ENCODE measurements at regions not wholly inside any gene's neighbourhood (a gene's known extent, or its start where the extent isn't known, plus 50 kb on each side); places are given as distances from the start of the nearest gene placed in this dataset.
A peak's percentile ranks its signal among the peaks of the same experiment; 100 is the strongest.

DNA sequence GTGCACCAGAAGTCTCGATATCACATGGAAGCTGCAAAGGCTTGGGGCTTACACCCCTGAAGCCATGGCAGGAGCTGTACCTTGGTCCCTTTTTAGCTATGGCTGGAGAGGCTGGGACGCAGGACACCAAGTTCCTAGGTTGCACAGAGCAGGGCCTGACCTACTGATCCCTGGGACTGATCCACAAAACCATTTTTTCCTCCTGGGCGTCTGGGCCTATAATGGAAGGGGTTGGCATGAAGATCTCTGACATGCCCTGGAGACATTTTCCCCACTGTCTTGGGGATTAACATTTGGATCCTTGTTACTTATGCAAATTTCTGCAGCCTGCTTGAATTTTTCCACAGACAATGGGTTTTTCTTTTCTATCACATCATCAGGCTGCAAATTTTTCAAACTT is 286.7 kb upstream of the PTPRD start:
- no peaks in the 10 kb centered on the region for H3K36me3 ChIP-seq (ENCODE audit: control insufficient read depth in 2 of 2, insufficient read depth in 1 of 2, low read length in 2 of 2)
- no peaks in the 10 kb centered on the region for H3K4me1 ChIP-seq (ENCODE audit: control insufficient read depth, insufficient read depth, low read length)
- ChIA-PET POLR2A (no interaction called here), CTCF (no interaction called here)
- H3K27ac ChIP-seq (ENCODE audit: extremely low read depth, low read depth, low read length), result no peak overlapping the region
- TF ChIP-seq ZNF624 (tag by site-specific recombination; IDR thresholded peaks at IDR 0.05) (no peak), ZNF561 (tag by site-specific recombination; IDR thresholded peaks at IDR 0.05; ENCODE audit: borderline replicate concordance) (no peak), ZNF174 (tag by site-specific recombination; IDR thresholded peaks at IDR 0.05) (no peak), GLIS2 (tag by site-specific recombination; IDR thresholded peaks at IDR 0.05) (no peak), ZNF175 (tag by site-specific recombination; IDR thresholded peaks at IDR 0.05) (no peak), ZNF585B (tag by site-specific recombination; IDR thresholded peaks at IDR 0.05) (peak; percentile 70), TRIM28 (IDR thresholded peaks at IDR 0.05; ENCODE audit: borderline replicate concordance, low read length) (no peak), ZNF560 (tag by site-specific recombination; IDR thresholded peaks at IDR 0.05; ENCODE audit: borderline replicate concordance) (no peak), ZNF571 (tag by site-specific recombination; IDR thresholded peaks at IDR 0.05) (no peak)
- H3K9me3 ChIP-seq (ENCODE audit: control insufficient read depth, insufficient read depth, low read depth, low read length), result no peaks in the 10 kb centered on the region
- H3K4me3 ChIP-seq (ENCODE audit: low read depth, low read length), result no peak overlapping the region

DNA sequence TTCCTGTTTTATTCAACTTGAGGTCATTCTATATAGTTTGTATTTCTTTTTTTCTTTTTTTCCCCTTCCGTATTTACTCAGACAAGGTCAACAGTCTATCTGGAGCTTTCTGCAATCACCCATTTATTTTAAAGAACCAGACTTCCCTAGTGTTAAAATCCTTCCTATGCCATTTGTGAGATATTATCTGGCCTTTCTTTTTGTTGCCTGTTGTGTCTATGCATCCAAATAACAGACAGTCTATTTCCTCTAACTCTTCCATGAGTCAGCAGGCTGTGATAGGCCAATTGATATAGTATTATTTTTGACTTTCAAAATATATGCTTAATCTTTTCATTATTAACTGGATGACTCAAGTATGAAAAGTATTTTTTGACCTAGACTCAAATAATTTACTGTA is 291.2 kb upstream of the PTPRD start:
- CTCF ChIA-PET, result no interaction called here

More for the DNA sequence above, 291.2 kb upstream of the PTPRD start:
- no peak for TF ChIP-seq ZNF266 (tag by site-specific recombination; IDR thresholded peaks at IDR 0.05; ENCODE audit: low read depth)
- no peak for TF ChIP-seq ZNF837 (tag by site-specific recombination; IDR thresholded peaks at IDR 0.05)
- TF ChIP-seq ZNF350 (tag by site-specific recombination; IDR thresholded peaks at IDR 0.05), result no peak
- TF ChIP-seq, protein P1, sequence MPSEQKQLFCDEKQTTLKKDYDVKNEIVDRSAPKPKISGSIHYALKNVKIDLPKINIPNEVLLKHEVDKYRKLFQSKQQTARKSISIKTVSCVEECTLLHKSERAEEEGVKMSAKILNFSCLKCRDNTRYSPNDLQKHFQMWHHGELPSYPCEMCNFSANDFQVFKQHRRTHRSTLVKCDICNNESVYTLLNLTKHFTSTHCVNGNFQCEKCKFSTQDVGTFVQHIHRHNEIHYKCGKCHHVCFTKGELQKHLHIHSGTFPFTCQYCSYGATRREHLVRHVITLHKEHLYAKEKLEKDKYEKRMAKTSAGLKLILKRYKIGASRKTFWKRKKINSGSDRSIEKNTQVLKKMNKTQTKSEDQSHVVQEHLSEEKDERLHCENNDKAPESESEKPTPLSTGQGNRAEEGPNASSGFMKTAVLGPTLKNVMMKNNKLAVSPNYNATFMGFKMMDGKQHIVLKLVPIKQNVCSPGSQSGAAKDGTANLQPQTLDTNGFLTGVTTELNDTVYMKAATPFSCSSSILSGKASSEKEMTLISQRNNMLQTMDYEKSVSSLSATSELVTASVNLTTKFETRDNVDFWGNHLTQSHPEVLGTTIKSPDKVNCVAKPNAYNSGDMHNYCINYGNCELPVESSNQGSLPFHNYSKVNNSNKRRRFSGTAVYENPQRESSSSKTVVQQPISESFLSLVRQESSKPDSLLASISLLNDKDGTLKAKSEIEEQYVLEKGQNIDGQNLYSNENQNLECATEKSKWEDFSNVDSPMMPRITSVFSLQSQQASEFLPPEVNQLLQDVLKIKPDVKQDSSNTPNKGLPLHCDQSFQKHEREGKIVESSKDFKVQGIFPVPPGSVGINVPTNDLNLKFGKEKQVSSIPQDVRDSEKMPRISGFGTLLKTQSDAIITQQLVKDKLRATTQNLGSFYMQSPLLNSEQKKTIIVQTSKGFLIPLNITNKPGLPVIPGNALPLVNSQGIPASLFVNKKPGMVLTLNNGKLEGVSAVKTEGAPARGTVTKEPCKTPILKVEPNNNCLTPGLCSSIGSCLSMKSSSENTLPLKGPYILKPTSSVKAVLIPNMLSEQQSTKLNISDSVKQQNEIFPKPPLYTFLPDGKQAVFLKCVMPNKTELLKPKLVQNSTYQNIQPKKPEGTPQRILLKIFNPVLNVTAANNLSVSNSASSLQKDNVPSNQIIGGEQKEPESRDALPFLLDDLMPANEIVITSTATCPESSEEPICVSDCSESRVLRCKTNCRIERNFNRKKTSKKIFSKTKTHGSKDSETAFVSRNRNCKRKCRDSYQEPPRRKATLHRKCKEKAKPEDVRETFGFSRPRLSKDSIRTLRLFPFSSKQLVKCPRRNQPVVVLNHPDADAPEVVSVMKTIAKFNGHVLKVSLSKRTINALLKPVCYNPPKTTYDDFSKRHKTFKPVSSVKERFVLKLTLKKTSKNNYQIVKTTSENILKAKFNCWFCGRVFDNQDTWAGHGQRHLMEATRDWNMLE (tag by site-specific recombination; conservative IDR thresholded peaks at IDR 0.05; ENCODE audit: low read depth), result no peak
- TF ChIP-seq ZNF830 (tag by site-specific recombination; IDR thresholded peaks at IDR 0.05; ENCODE audit: low read depth), result no peak
- no peak for TF ChIP-seq HOXA7 (CRISPR knock-in tag; IDR thresholded peaks at IDR 0.05; ENCODE audit: borderline replicate concordance)
- TF ChIP-seq ZNF23 (tag by site-specific recombination; IDR thresholded peaks at IDR 0.05; ENCODE audit: borderline replicate concordance), result no peak
- TF ChIP-seq ZFHX2 (tag by site-specific recombination; conservative IDR thresholded peaks at IDR 0.05), result no peak
- no peak for TF ChIP-seq ZBTB10 (tag by site-specific recombination; IDR thresholded peaks at IDR 0.05)
- no peak for TF ChIP-seq ZNF654 (tag by site-specific recombination; IDR thresholded peaks at IDR 0.05; ENCODE audit: low read depth)
- no peak for TF ChIP-seq ZFP3 (tag by site-specific recombination; IDR thresholded peaks at IDR 0.05; ENCODE audit: low read depth)
- no peak for TF ChIP-seq ZNF221 (tag by site-specific recombination; IDR thresholded peaks at IDR 0.05; ENCODE audit: borderline replicate concordance)
- no peak for TF ChIP-seq ZNF473 (tag by site-specific recombination; IDR thresholded peaks at IDR 0.05)
- TF ChIP-seq, protein P2, sequence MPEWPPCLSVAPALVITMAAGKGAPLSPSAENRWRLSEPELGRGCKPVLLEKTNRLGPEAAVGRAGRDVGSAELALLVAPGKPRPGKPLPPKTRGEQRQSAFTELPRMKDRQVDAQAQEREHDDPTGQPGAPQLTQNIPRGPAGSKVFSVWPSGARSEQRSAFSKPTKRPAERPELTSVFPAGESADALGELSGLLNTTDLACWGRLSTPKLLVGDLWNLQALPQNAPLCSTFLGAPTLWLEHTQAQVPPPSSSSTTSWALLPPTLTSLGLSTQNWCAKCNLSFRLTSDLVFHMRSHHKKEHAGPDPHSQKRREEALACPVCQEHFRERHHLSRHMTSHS (tag by site-specific recombination; IDR thresholded peaks at IDR 0.05), result no peak
- TF ChIP-seq GLIS1 (tag by site-specific recombination; IDR thresholded peaks at IDR 0.05), result no peak
- TF ChIP-seq TRIM28 (IDR thresholded peaks at IDR 0.05; ENCODE audit: borderline replicate concordance, low read length), result no peak
- Histone ChIP-seq H3K4me3 (ENCODE audit: low read depth, low read length) (no peak overlapping the region), H3K4me1 (ENCODE audit: control insufficient read depth, insufficient read depth, low read length) (no peaks in the 10 kb centered on the region), H3K27ac (ENCODE audit: extremely low read depth, low read depth, low read length) (no peak overlapping the region), H3K9me3 (ENCODE audit: control insufficient read depth, insufficient read depth, low read depth, low read length) (no peaks in the 10 kb centered on the region), H3K36me3 (ENCODE audit: control insufficient read depth in 2 of 2, insufficient read depth in 1 of 2, low read length in 2 of 2) (no peaks in the 10 kb centered on the region)
- POLR2A ChIA-PET, result no interaction called here

Data from HEK293 (cell line).